Neural cell (in vitro differentiated cells): ENCODE measurements at regions not wholly inside any gene's neighbourhood (a gene's known extent, or its start where the extent isn't known, plus 50 kb on each side); places are given as distances from the start of the nearest gene placed in this dataset.

Experiments used
- H2AFZ ChIP-seq: fragments of 200-600, 300-800 bp; sonication (generic), shearing (Covaris generic); 2 replicates; pipeline ENCODE4 v1.6.0; 2014; ENCODE audit warnings: low read depth, mild to moderate bottlenecking, antibody characterized with exemption, low read length, moderate library complexity
- H3F3A ChIP-seq: fragments of 200-600 bp; shearing (Covaris generic); 2 replicates; pipeline ENCODE4 v1.6.1; 2016; ENCODE audit warnings: mild to moderate bottlenecking, moderate library complexity, mixed read lengths, antibody characterized with exemption, low read length; ENCODE audit not compliant: insufficient read depth, poor library complexity, severe bottlenecking
- H3K27ac ChIP-seq: fragments of 200-600, 300-800 bp; sonication (generic), shearing (Covaris generic); 2 replicates; pipeline ENCODE4 v1.5.1; 2014; ENCODE audit warnings: mild to moderate bottlenecking, low read length, moderate library complexity
- H3K27me3 ChIP-seq: fragments of 300-800, 200-600 bp; sonication (generic), shearing (Covaris generic); 2 replicates; pipeline ENCODE4 v1.6.0; 2014; ENCODE audit warnings: mild to moderate bottlenecking, low read depth, low read length, moderate library complexity; ENCODE audit not compliant: insufficient read depth
- H3K36me3 ChIP-seq: fragments of 300-800, 200-600 bp; sonication (generic), shearing (Covaris generic); 2 replicates; pipeline ENCODE4 v1.5.1; 2014; ENCODE audit warnings: mild to moderate bottlenecking, antibody characterized with exemption, low read length, moderate library complexity; ENCODE audit not compliant: insufficient read depth
- H3K4me2 ChIP-seq: fragments of 300-800, 200-600 bp; sonication (generic), shearing (Covaris generic); 2 replicates; pipeline ENCODE4 v1.6.0; 2014; ENCODE audit warnings: mild to moderate bottlenecking, low read length
- H3K4me3 ChIP-seq: fragments of 300-800, 200-600 bp; sonication (generic), shearing (Covaris generic); 2 replicates; pipeline ENCODE4 v1.5.1; 2014; ENCODE audit warnings: mild to moderate bottlenecking, low read length, moderate library complexity
- H3K79me2 ChIP-seq: fragments of 200-600 bp; shearing (Covaris generic); replicated peaks from 2 replicates; pipeline ENCODE4 v1.6.0; 2014; ENCODE audit warnings: mild to moderate bottlenecking, low read length, moderate library complexity; ENCODE audit not compliant: insufficient read depth
- H3K9ac ChIP-seq: fragments of 300-800, 200-600 bp; sonication (generic), shearing (Covaris generic); 2 replicates; pipeline ENCODE4 v1.6.1; 2016; ENCODE audit warnings: mild to moderate bottlenecking, low read length, mixed read lengths
- H3K9me2 ChIP-seq: fragments of 200-600 bp; shearing (Covaris generic); 2 replicates; pipeline ENCODE4 v1.6.1; 2016; ENCODE audit warnings: mild to moderate bottlenecking, low read length, mixed read lengths; ENCODE audit not compliant: insufficient read depth
- H3K9me3 ChIP-seq: fragments of 200-600, 300-800 bp; sonication (generic), shearing (Covaris generic); 2 replicates; pipeline ENCODE4 v1.6.1; 2016; ENCODE audit warnings: mild to moderate bottlenecking, mixed run types, low read length, moderate library complexity, mixed read lengths
- H4K20me1 ChIP-seq: fragments of 200-600 bp; shearing (Covaris generic); 2 replicates; pipeline ENCODE4 v1.6.1; 2016; ENCODE audit warnings: mild to moderate bottlenecking, mixed run types; ENCODE audit not compliant: insufficient read depth
- EP300 ChIP-seq: fragments of 450-650 bp; conservative IDR thresholded peaks from 2 replicates; pipeline ENCODE4 v1.6.1; 2014; ENCODE audit warnings: antibody characterized with exemption, mild to moderate bottlenecking, moderate library complexity; ENCODE audit not compliant: poor library complexity, severe bottlenecking
- EZH2 ChIP-seq: fragments of 200-600, 300-800 bp; shearing (Covaris generic), sonication (generic); IDR thresholded peaks from 2 replicates; pipeline ENCODE4 v1.6.1; 2014; ENCODE audit warnings: antibody characterized with exemption, low read length, borderline replicate concordance, mild to moderate bottlenecking; ENCODE audit not compliant: insufficient read depth, poor library complexity, severe bottlenecking
- MXI1 ChIP-seq: fragments of 450-650 bp; conservative IDR thresholded peaks from 2 replicates; pipeline ENCODE4 v1.6.1; 2014; ENCODE audit warnings: antibody characterized with exemption, mild to moderate bottlenecking; ENCODE audit not compliant: poor library complexity, severe bottlenecking
- POLR2AphosphoS5 ChIP-seq: IDR thresholded peaks from 2 replicates; pipeline ENCODE4 v1.6.1; 2012
- RAD21 ChIP-seq: fragments of 450-650 bp; conservative IDR thresholded peaks from 2 replicates; pipeline ENCODE4 v1.6.1; 2014; ENCODE audit warnings: antibody characterized with exemption, mild to moderate bottlenecking, moderate library complexity
- REST ChIP-seq: IDR thresholded peaks from 2 replicates; pipeline ENCODE4 v1.6.1; 2012; ENCODE audit warnings: borderline replicate concordance
- SMC3 ChIP-seq: fragments of 450-650 bp; conservative IDR thresholded peaks from 2 replicates; pipeline ENCODE4 v1.6.1; 2014; ENCODE audit warnings: antibody characterized with exemption, mild to moderate bottlenecking, moderate library complexity; ENCODE audit not compliant: poor library complexity
- TAF1 ChIP-seq: IDR thresholded peaks from 2 replicates; pipeline ENCODE4 v1.6.1; 2012; ENCODE audit warnings: low read depth
- TF ChIP-seq, protein P1 (sequence below): fragments of 450-650 bp; IDR thresholded peaks from 2 replicates; pipeline ENCODE4 v1.5.1; 2014; ENCODE audit warnings: antibody characterized with exemption, mild to moderate bottlenecking, moderate library complexity; ENCODE audit not compliant: poor library complexity, severe bottlenecking

DNA sequence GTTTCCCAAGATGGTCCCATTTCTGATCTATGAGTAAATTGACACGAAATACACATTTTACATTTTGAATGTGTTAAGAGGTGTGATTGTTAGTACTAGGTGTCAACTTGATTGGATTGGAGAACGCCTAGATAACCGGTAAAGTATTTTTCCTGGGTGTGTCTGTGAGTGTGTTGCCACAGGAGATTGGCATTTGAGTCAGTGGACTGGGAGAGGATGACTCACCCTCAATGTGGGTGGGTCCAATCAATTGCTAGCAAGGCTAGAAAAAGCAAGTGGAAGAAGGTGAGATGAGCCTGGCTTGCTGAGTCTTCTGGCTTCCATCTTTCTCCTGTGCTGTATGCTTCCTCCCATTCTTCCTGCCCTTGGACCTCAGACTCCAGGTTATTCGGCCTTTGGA, 960.7 kb upstream of the PCDH9 start:
- H3K9me2 ChIP-seq = no peaks in the 10 kb centered on the region
- no peaks in the 10 kb centered on the region for H3K36me3 ChIP-seq
- no peak overlapping the region for H3K9ac ChIP-seq
- H3K4me3 ChIP-seq = no peak overlapping the region
- no peaks in the 10 kb centered on the region for H4K20me1 ChIP-seq
- no peak overlapping the region for H3K27ac ChIP-seq
- no peak overlapping the region for H3K4me2 ChIP-seq
- H2AFZ ChIP-seq = no peak overlapping the region
- no peaks in the 10 kb centered on the region for H3K27me3 ChIP-seq
- H3F3A ChIP-seq = no peaks in the 10 kb centered on the region
- H3K79me2 ChIP-seq = no peaks in the 10 kb centered on the region
- H3K9me3 ChIP-seq = no peaks in the 10 kb centered on the region
- TF ChIP-seq RAD21 (no peak), MXI1 (no peak), SMC3 (no peak), POLR2AphosphoS5 (no peak), TAF1 (no peak), EP300 (no peak), EZH2 (no peak), REST (no peak)
- TF ChIP-seq, protein P1, sequence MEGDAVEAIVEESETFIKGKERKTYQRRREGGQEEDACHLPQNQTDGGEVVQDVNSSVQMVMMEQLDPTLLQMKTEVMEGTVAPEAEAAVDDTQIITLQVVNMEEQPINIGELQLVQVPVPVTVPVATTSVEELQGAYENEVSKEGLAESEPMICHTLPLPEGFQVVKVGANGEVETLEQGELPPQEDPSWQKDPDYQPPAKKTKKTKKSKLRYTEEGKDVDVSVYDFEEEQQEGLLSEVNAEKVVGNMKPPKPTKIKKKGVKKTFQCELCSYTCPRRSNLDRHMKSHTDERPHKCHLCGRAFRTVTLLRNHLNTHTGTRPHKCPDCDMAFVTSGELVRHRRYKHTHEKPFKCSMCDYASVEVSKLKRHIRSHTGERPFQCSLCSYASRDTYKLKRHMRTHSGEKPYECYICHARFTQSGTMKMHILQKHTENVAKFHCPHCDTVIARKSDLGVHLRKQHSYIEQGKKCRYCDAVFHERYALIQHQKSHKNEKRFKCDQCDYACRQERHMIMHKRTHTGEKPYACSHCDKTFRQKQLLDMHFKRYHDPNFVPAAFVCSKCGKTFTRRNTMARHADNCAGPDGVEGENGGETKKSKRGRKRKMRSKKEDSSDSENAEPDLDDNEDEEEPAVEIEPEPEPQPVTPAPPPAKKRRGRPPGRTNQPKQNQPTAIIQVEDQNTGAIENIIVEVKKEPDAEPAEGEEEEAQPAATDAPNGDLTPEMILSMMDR = no peak

DNA sequence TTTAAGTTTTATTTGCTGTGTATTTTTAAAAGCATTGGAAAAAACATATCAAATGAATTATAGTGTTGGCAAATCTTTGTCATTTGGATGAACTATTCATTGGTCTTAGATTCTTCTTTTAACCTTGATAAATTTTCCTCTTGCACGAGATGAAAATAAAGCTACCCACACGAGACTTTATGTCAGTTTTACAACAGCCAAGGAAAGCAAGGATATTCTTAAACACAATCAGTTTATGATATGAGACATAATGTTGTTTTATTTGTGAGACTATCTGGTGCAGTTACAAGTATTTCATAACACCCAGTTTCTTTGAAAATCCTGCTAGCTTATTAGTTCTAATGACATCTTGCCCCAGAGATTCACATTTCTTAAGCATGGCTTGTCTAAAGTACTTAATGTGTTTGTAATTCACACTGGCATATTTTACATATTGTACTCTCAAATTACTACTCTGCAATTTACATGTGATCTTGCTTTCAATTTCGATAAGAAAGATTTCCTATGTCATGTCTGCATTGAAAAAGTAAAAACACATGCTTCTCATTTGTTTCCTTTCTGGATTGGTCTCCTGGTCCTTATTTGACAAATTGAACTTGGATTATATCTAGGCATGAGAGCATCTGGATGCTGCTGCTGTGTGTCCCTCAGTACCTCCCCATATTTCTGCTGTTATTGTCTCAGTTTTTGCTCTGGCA, 955.5 kb upstream of the PCDH9 start:
- Histone ChIP-seq H3K4me2 (no peak overlapping the region), H3F3A (no peaks in the 10 kb centered on the region), H2AFZ (no peak overlapping the region)

More for the DNA sequence above, 955.5 kb upstream of the PCDH9 start:
- H3K27ac ChIP-seq = no peak overlapping the region
- H3K9me2 ChIP-seq = no peaks in the 10 kb centered on the region
- no peaks in the 10 kb centered on the region for H4K20me1 ChIP-seq
- H3K9me3 ChIP-seq = no peaks in the 10 kb centered on the region
- no peak overlapping the region for H3K4me3 ChIP-seq
- H3K9ac ChIP-seq = no peak overlapping the region
- H3K79me2 ChIP-seq = no peaks in the 10 kb centered on the region
- no peaks in the 10 kb centered on the region for H3K27me3 ChIP-seq
- TF ChIP-seq REST (no peak), MXI1 (no peak), EZH2 (no peak), TAF1 (no peak), POLR2AphosphoS5 (no peak), RAD21 (no peak), EP300 (no peak), SMC3 (no peak)
- TF ChIP-seq, protein P1 = no peak
- H3K36me3 ChIP-seq = no peaks in the 10 kb centered on the region
